ENCODE measurements at regions not wholly inside any gene's neighbourhood (a gene's known extent, or its start where the extent isn't known, plus 50 kb on each side); places are given as distances from the start of the nearest gene placed in this dataset.

DNA sequence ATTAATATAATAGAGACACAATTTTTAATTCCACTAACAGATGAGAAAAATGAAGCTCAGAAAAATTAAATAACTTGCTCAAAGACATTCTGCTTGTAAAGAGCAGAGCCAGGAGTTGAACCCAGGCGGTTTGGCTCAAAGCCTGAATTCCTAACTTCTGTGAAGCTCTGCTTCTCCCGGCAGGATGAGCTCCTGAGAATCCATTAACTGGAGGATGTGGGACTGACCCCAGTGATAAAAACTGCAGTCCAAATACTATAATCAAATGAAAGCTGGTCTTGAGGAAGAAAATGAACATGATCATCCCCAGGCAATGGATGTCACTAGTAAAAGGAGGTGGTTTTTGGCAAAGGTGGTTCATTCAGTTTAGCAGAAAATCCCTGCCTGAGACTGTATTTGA lies 898.2 kb downstream of the CCSER2 start:
- TF ChIP-seq CTCF (IDR thresholded peaks at IDR 0.05; ENCODE audit: borderline replicate concordance, control extremely low read depth, extremely low read depth, insufficient read depth, missing control alignments): no peak
- in situ Hi-C loops (cut with MboI; ENCODE audit: low sequenced_read_pairs, unreplicated experiment): no loop called here
- DNase-seq (ENCODE audit: low spot score): no peak

DNA sequence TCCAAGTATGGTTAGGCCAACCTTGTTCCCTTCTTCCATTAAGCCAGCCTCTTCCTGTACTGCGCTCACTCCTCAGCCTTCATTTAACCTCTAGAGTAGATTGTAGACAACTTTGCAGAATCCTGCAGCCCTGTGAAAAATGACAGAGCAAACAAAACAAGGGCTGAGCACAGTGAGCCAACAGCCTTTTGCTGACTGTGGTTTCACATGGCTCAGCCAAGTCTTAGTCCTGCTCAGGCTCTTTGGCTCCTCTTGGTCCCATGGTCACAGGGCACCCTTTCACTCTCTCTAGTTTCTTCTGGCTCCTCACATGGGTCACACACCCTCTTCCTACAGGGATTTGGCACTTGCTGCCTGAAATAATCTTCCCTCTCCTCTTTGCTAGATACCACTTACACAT lies 900.3 kb downstream of the CCSER2 start:
- no peak for DNase-seq (ENCODE audit: low spot score)
- no peak for TF ChIP-seq CTCF (IDR thresholded peaks at IDR 0.05; ENCODE audit: borderline replicate concordance, control extremely low read depth, extremely low read depth, insufficient read depth, missing control alignments)
- in situ Hi-C loops (cut with MboI; ENCODE audit: low sequenced_read_pairs, unreplicated experiment): no loop called here

DNA sequence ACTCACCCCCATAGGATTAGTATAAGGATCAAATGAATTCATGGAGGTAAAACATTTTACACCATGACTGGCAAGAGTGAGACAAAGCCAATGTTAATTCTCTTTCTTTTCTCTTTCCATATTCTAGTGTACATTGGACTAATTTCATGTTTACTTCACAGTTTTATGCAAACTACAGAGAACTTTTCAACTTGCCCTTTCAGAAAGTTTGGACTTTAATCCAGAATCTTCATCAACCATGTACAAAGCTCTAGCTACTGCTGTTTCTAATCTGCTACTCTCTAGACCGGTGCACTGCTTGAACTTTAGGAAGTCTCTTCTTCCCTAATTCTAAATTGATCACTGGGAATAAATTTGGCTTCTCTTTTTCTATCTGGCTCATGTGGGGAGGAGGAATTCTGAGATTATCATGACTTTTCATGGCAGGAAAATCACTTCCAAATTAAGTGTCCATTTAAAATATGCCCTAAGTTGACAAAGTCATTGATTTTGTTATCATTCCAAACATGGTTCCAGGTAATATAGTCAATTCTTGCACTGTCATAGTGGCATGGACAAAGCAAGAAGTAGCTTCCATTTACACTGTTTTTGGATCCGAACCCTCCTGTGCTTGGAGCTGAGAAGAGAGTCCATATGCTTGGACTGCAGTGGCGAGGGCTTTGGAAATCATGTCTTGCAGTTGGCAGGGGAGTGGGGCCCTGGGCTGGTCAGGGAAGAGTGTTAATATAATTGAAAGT lies 903.3 kb downstream of the CCSER2 start:
- in situ Hi-C loops (cut with MboI; ENCODE audit: low sequenced_read_pairs, unreplicated experiment): no loop called here
- no peak for DNase-seq (ENCODE audit: low spot score)
- TF ChIP-seq CTCF (IDR thresholded peaks at IDR 0.05; ENCODE audit: borderline replicate concordance, control extremely low read depth, extremely low read depth, insufficient read depth, missing control alignments): no peak

DNA sequence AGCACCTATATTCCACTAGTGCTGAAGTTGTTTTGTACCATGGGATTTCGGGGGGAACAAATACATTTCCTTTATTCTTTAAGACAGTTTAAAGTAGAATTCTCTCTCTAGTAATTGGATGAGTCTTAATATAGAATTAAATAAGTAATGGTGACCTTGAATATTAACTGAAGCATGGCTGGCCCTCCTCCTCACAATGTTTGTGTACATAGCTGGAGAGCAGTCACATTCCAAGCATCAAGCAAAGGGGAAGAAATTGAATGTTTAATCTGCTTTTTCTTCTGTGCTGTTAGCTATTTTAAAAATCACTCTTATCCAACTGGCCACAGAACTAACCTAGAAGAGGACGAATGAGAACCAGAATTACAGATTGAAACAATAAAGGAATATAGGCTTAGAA lies 906.9 kb downstream of the CCSER2 start:
- TF ChIP-seq CTCF (IDR thresholded peaks at IDR 0.05; ENCODE audit: borderline replicate concordance, control extremely low read depth, extremely low read depth, insufficient read depth, missing control alignments): no peak
- DNase-seq (ENCODE audit: low spot score): no peak
- in situ Hi-C loops (cut with MboI; ENCODE audit: low sequenced_read_pairs, unreplicated experiment): no loop called here

DNA sequence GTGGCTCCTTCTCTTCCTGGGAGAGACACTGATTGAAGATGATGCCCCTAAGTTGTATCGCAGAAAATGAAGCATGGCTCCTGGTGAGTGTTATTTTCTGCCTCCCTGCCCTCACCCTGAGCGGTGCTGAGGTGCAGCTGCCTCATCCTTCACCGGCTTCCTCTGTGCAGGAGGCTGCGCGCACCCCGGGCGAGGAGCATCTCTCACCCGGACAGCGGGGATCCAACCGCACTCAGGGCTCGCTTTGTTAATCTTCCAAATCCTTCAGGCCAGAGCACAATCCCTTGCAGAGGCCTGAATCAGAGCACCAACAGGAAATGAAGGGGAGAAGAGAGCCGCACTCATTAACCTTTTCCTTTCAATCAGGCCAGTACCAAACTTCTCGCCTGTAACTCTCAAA lies 910.3 kb downstream of the CCSER2 start:
- in situ Hi-C loops (cut with MboI; ENCODE audit: low sequenced_read_pairs, unreplicated experiment): no loop called here
- no peak for DNase-seq (ENCODE audit: low spot score)
- TF ChIP-seq CTCF (IDR thresholded peaks at IDR 0.05; ENCODE audit: borderline replicate concordance, control extremely low read depth, extremely low read depth, insufficient read depth, missing control alignments): no peak

DNA sequence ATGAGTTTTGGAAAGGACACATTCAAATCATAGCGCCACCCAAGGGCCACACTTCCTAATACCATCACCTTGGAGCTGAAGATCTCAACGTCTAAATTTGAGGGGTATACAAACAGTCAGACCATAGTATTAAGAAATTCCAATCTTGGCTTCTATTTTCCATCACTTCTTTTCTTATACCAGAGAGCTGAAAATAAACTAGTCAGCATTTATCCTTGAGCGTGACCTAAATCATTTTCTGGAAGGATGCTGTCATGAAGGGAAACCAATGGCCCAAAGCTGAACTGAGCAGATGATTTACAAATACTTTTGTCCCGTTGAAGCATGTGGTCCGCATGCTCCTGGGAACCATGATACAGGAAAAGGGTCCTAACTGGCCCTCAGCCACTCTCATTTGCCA lies 921.9 kb downstream of the CCSER2 start:
- in situ Hi-C loops (cut with MboI; ENCODE audit: low sequenced_read_pairs, unreplicated experiment): no loop called here
- no peak for TF ChIP-seq CTCF (IDR thresholded peaks at IDR 0.05; ENCODE audit: borderline replicate concordance, control extremely low read depth, extremely low read depth, insufficient read depth, missing control alignments)
- no peak for DNase-seq (ENCODE audit: low spot score)

All from GM13976 (cell line).